HL-60 (cell line): ENCODE measurements at regions not wholly inside any gene's neighbourhood (a gene's known extent, or its start where the extent isn't known, plus 50 kb on each side); places are given as distances from the start of the nearest gene placed in this dataset.

Experiments used
- DNase-seq, 2 experiments: peaks; one replicate each; pipeline ENCODE4 v3.0.0-alpha.2; 2010 to 2020; ENCODE audit warnings: low read depth in 1 of 2, low spot score in 1 of 2
- H3K27ac ChIP-seq: fragments of 250-450 bp; sonication (Bioruptor Pico); replicated peaks from 2 replicates; pipeline ENCODE4 v1.5.1; 2020; ENCODE audit warnings: mild to moderate bottlenecking, moderate library complexity
- H3K27me3 ChIP-seq: fragments of 250-450 bp; sonication (Bioruptor Pico); 2 replicates; pipeline ENCODE4 v1.5.1; 2021; ENCODE audit warnings: mild to moderate bottlenecking, moderate library complexity; ENCODE audit not compliant: insufficient read depth, poor library complexity, severe bottlenecking
- H3K4me3 ChIP-seq: replicated peaks from 2 replicates; pipeline ENCODE4 v1.5.1; 2011; ENCODE audit warnings: mild to moderate bottlenecking, control low read depth, low read length; ENCODE audit not compliant: insufficient read depth
- CTCF ChIP-seq: IDR thresholded peaks from one replicate; pipeline ENCODE4 v1.5.1; 2011; ENCODE audit warnings: low read length, control low read depth, inconsistent platforms; ENCODE audit not compliant: insufficient read depth
- GABPA ChIP-seq: IDR thresholded peaks from 2 replicates; pipeline ENCODE4 v1.6.1; 2012; ENCODE audit warnings: low read depth
- POLR2AphosphoS5 ChIP-seq: IDR thresholded peaks from 2 replicates; pipeline ENCODE4 v1.6.1; 2012; ENCODE audit warnings: low read depth
- REST ChIP-seq: IDR thresholded peaks from 2 replicates; pipeline ENCODE4 v1.6.1; 2012; ENCODE audit warnings: low read depth; ENCODE audit not compliant: insufficient replicate concordance
- SPI1 ChIP-seq: IDR thresholded peaks from 2 replicates; pipeline ENCODE4 v1.6.1; 2012; ENCODE audit warnings: low read depth, mild to moderate bottlenecking, borderline replicate concordance

GRCh38 chr16:50964491-50964890 is 186.6 kb downstream of the SALL1 start:
- no peak for TF ChIP-seq GABPA
- TF ChIP-seq SPI1 = no peak
- TF ChIP-seq CTCF = no peak
- no peak for TF ChIP-seq POLR2AphosphoS5
- Histone ChIP-seq H3K27me3 (no peaks in the 10 kb centered on the region), H3K4me3 (no peak overlapping the region), H3K27ac (no peak overlapping the region)
- no peak for DNase-seq

GRCh38 chr16:50961952-50962351 is 189.1 kb downstream of the SALL1 start:
- TF ChIP-seq POLR2AphosphoS5 (no peak), GABPA (no peak), SPI1 (no peak), CTCF (no peak), REST (no peak)
- H3K27me3 ChIP-seq = no peaks in the 10 kb centered on the region
- DNase-seq = no peak

GRCh38 chr16:50960517-50961202 is 190.4 kb downstream of the SALL1 start:
- H3K27me3 ChIP-seq = no peaks in the 10 kb centered on the region
- no peak for DNase-seq
- H3K4me3 ChIP-seq = no peak overlapping the region
- H3K27ac ChIP-seq = no peak overlapping the region
- TF ChIP-seq GABPA = no peak
- TF ChIP-seq CTCF = no peak
- TF ChIP-seq REST = no peak
- no peak for TF ChIP-seq POLR2AphosphoS5
- no peak for TF ChIP-seq SPI1

More at GRCh38 chr16:50961952-50962351, 189.1 kb downstream of the SALL1 start:
- H3K27ac ChIP-seq = no peak overlapping the region
- H3K4me3 ChIP-seq = no peak overlapping the region

- Histone ChIP-seq H3K27me3 (no peaks in the 10 kb centered on the region), H3K27ac (no peak overlapping the region)
- TF ChIP-seq REST = no peak
- TF ChIP-seq POLR2AphosphoS5 = no peak
- TF ChIP-seq CTCF = no peak
Observed at GRCh38 chr16:50957056-50957455, 194.0 kb downstream of the SALL1 start.

More at GRCh38 chr16:50957056-50957455, 194.0 kb downstream of the SALL1 start:
- no peak overlapping the region for H3K4me3 ChIP-seq
- no peak for DNase-seq
